ENCODE measurements at regions not wholly inside any gene's neighbourhood (a gene's known extent, or its start where the extent isn't known, plus 50 kb on each side); places are given as distances from the start of the nearest gene placed in this dataset.
"Not testable (repeated sequence)": the region's sequence is repeated elsewhere in the genome, so short reads cannot be mapped to it uniquely, and the experiment has no call there.

- no peak overlapping the region for H3K27ac ChIP-seq (ENCODE audit: low read depth in 2 of 2, low read length in 2 of 2)
- H3K9me3 ChIP-seq (ENCODE audit: control insufficient read depth in 2 of 2, low read length in 2 of 2) = no peaks in the 10 kb centered on the region
- H3K4me3 ChIP-seq (ENCODE audit: low read length in 2 of 2) = no peak overlapping the region
- H3K36me3 ChIP-seq (ENCODE audit: control insufficient read depth in 2 of 2, insufficient read depth in 2 of 2, low read length in 2 of 2) = no peaks in the 10 kb centered on the region
- H3K4me1 ChIP-seq (ENCODE audit: control insufficient read depth in 2 of 2, insufficient read depth in 2 of 2, low read length in 2 of 2) = no peaks in the 10 kb centered on the region
- no peak overlapping the region for H3K9ac ChIP-seq (ENCODE audit: low read depth in 1 of 2, low read length in 2 of 2)
- H3K27me3 ChIP-seq (ENCODE audit: control insufficient read depth in 2 of 2, insufficient read depth in 2 of 2, low read length in 2 of 2) = no peaks in the 10 kb centered on the region
Observed at GRCh38 chr5:19261879-19262278, 726.1 kb downstream of the CDH18 start.

GRCh38 chr5:19264821-19265220, 723.2 kb downstream of the CDH18 start:
- Histone ChIP-seq H3K4me1 (ENCODE audit: control insufficient read depth in 2 of 2, insufficient read depth in 2 of 2, low read length in 2 of 2) (no peaks in the 10 kb centered on the region), H3K36me3 (ENCODE audit: control insufficient read depth in 2 of 2, insufficient read depth in 2 of 2, low read length in 2 of 2) (no peaks in the 10 kb centered on the region), H3K27ac (ENCODE audit: low read depth in 2 of 2, low read length in 2 of 2) (no peak overlapping the region), H3K9me3 (ENCODE audit: control insufficient read depth in 2 of 2, low read length in 2 of 2) (no peaks in the 10 kb centered on the region), H3K9ac (ENCODE audit: low read depth in 1 of 2, low read length in 2 of 2) (no peak overlapping the region), H3K4me3 (ENCODE audit: low read length in 2 of 2) (no peak overlapping the region), H3K27me3 (ENCODE audit: control insufficient read depth in 2 of 2, insufficient read depth in 2 of 2, low read length in 2 of 2) (no peaks in the 10 kb centered on the region)

GRCh38 chr5:19266791-19267190, 721.2 kb downstream of the CDH18 start:
- Histone ChIP-seq H3K4me3 (ENCODE audit: low read length in 2 of 2) (no peak overlapping the region), H3K4me1 (ENCODE audit: control insufficient read depth in 2 of 2, insufficient read depth in 2 of 2, low read length in 2 of 2) (no peaks in the 10 kb centered on the region), H3K27me3 (ENCODE audit: control insufficient read depth in 2 of 2, insufficient read depth in 2 of 2, low read length in 2 of 2) (no peaks in the 10 kb centered on the region), H3K9ac (ENCODE audit: low read depth in 1 of 2, low read length in 2 of 2) (no peak overlapping the region), H3K27ac (ENCODE audit: low read depth in 2 of 2, low read length in 2 of 2) (no peak overlapping the region), H3K9me3 (ENCODE audit: control insufficient read depth in 2 of 2, low read length in 2 of 2) (peaks cover 0 to 2% of the 10 kb centered on the region in 2 donors), H3K36me3 (ENCODE audit: control insufficient read depth in 2 of 2, insufficient read depth in 2 of 2, low read length in 2 of 2) (no peaks in the 10 kb centered on the region)

GRCh38 chr5:19270153-19270552, 717.8 kb downstream of the CDH18 start:
- Histone ChIP-seq H3K27me3 (ENCODE audit: control insufficient read depth in 2 of 2, insufficient read depth in 2 of 2, low read length in 2 of 2) (no peaks in the 10 kb centered on the region), H3K36me3 (ENCODE audit: control insufficient read depth in 2 of 2, insufficient read depth in 2 of 2, low read length in 2 of 2) (no peaks in the 10 kb centered on the region), H3K9ac (ENCODE audit: low read depth in 1 of 2, low read length in 2 of 2) (no peak overlapping the region)

GRCh38 chr5:19274578-19274977, 713.4 kb downstream of the CDH18 start:
- no peak overlapping the region for H3K4me3 ChIP-seq (ENCODE audit: low read length in 2 of 2)
- no peaks in the 10 kb centered on the region for H3K27me3 ChIP-seq (ENCODE audit: control insufficient read depth in 2 of 2, insufficient read depth in 2 of 2, low read length in 2 of 2)
- H3K9me3 ChIP-seq (ENCODE audit: control insufficient read depth in 2 of 2, low read length in 2 of 2) = peaks cover 0 to 2% of the 10 kb centered on the region in 2 donors
- H3K9ac ChIP-seq (ENCODE audit: low read depth in 1 of 2, low read length in 2 of 2) = no peak overlapping the region
- H3K4me1 ChIP-seq (ENCODE audit: control insufficient read depth in 2 of 2, insufficient read depth in 2 of 2, low read length in 2 of 2) = no peaks in the 10 kb centered on the region
- H3K27ac ChIP-seq (ENCODE audit: low read depth in 2 of 2, low read length in 2 of 2) = no peak overlapping the region
- no peaks in the 10 kb centered on the region for H3K36me3 ChIP-seq (ENCODE audit: control insufficient read depth in 2 of 2, insufficient read depth in 2 of 2, low read length in 2 of 2)

More at GRCh38 chr5:19270153-19270552, 717.8 kb downstream of the CDH18 start:
- no peak overlapping the region for H3K4me3 ChIP-seq (ENCODE audit: low read length in 2 of 2)
- peaks cover 0 to 2% of the 10 kb centered on the region in 2 donors for H3K9me3 ChIP-seq (ENCODE audit: control insufficient read depth in 2 of 2, low read length in 2 of 2)
- H3K4me1 ChIP-seq (ENCODE audit: control insufficient read depth in 2 of 2, insufficient read depth in 2 of 2, low read length in 2 of 2) = no peaks in the 10 kb centered on the region
- H3K27ac ChIP-seq (ENCODE audit: low read depth in 2 of 2, low read length in 2 of 2) = no peak overlapping the region

GRCh38 chr5:19285286-19285685, 702.7 kb downstream of the CDH18 start:
- Histone ChIP-seq H3K4me3 (ENCODE audit: low read length in 2 of 2) (no peak overlapping the region), H3K4me1 (ENCODE audit: control insufficient read depth in 2 of 2, insufficient read depth in 2 of 2, low read length in 2 of 2) (no peaks in the 10 kb centered on the region), H3K27me3 (ENCODE audit: control insufficient read depth in 2 of 2, insufficient read depth in 2 of 2, low read length in 2 of 2) (no peaks in the 10 kb centered on the region), H3K27ac (ENCODE audit: low read depth in 2 of 2, low read length in 2 of 2) (no peak overlapping the region), H3K9ac (ENCODE audit: low read depth in 1 of 2, low read length in 2 of 2) (no peak overlapping the region), H3K36me3 (ENCODE audit: control insufficient read depth in 2 of 2, insufficient read depth in 2 of 2, low read length in 2 of 2) (no peaks in the 10 kb centered on the region), H3K9me3 (ENCODE audit: control insufficient read depth in 2 of 2, low read length in 2 of 2) (peaks cover under 1 to 3% of the 10 kb centered on the region in 2 donors)

GRCh38 chr5:19287548-19288277, 700.3 kb downstream of the CDH18 start:
- H3K27me3 ChIP-seq (ENCODE audit: control insufficient read depth in 2 of 2, insufficient read depth in 2 of 2, low read length in 2 of 2); H3K27ac ChIP-seq (ENCODE audit: low read depth in 2 of 2, low read length in 2 of 2); H3K9ac ChIP-seq (ENCODE audit: low read depth in 1 of 2, low read length in 2 of 2); H3K4me3 ChIP-seq (ENCODE audit: low read length in 2 of 2); H3K9me3 ChIP-seq (ENCODE audit: control insufficient read depth in 2 of 2, low read length in 2 of 2); H3K4me1 ChIP-seq (ENCODE audit: control insufficient read depth in 2 of 2, insufficient read depth in 2 of 2, low read length in 2 of 2); H3K36me3 ChIP-seq (ENCODE audit: control insufficient read depth in 2 of 2, insufficient read depth in 2 of 2, low read length in 2 of 2): not testable (repeated sequence)

DNA sequence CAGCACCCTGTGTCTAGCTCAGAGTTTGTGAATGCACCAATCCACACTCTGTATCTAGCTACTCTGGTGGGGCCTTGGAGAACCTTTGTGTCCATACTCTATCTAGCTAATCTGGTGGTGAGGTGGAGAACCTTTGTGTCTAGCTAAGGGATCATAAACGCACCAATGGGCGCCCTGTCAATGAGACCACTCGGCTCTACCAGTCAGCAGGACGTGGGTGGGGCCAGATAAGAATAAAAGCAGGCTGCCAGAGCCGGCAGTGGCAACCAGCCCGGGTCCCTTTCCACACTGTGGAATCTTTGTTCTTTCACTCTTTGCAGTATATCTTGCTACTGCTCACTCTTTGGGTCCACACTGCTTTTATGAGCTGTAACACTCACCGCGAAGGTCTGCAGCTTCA, 699.7 kb downstream of the CDH18 start:
- H3K27ac ChIP-seq (ENCODE audit: low read depth in 2 of 2, low read length in 2 of 2); H3K4me1 ChIP-seq (ENCODE audit: control insufficient read depth in 2 of 2, insufficient read depth in 2 of 2, low read length in 2 of 2); H3K27me3 ChIP-seq (ENCODE audit: control insufficient read depth in 2 of 2, insufficient read depth in 2 of 2, low read length in 2 of 2): not testable (repeated sequence)

DNA sequence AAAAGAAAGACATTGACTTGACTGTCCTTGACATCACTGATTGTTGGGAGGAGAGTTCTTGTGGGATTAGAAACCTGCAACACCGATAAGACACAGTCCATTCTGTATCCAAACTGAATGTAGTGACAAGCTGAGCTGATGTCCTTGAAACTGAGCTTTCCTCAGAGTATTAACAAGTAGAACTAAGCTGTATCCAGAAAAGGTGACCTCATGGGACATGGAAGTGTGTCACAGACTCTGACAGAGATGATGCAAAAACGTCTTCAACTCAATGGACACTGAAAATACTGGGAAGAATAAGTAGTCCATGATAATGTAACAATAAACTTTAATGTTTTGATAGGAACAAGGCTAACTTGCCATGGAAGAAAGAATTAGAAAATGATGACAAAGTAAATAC, 690.1 kb downstream of the CDH18 start:
- no peak overlapping the region for H3K4me3 ChIP-seq (ENCODE audit: low read length in 2 of 2)
- no peaks in the 10 kb centered on the region for H3K4me1 ChIP-seq (ENCODE audit: control insufficient read depth in 2 of 2, insufficient read depth in 2 of 2, low read length in 2 of 2)
- no peak overlapping the region for H3K27ac ChIP-seq (ENCODE audit: low read depth in 2 of 2, low read length in 2 of 2)
- H3K27me3 ChIP-seq (ENCODE audit: control insufficient read depth in 2 of 2, insufficient read depth in 2 of 2, low read length in 2 of 2) = no peaks in the 10 kb centered on the region
- no peaks in the 10 kb centered on the region for H3K9me3 ChIP-seq (ENCODE audit: control insufficient read depth in 2 of 2, low read length in 2 of 2)
- no peak overlapping the region for H3K9ac ChIP-seq (ENCODE audit: low read depth in 1 of 2, low read length in 2 of 2)
- no peaks in the 10 kb centered on the region for H3K36me3 ChIP-seq (ENCODE audit: control insufficient read depth in 2 of 2, insufficient read depth in 2 of 2, low read length in 2 of 2)

More for the DNA sequence above, 699.7 kb downstream of the CDH18 start:
- not testable (repeated sequence) for H3K4me3 ChIP-seq (ENCODE audit: low read length in 2 of 2); H3K9ac ChIP-seq (ENCODE audit: low read depth in 1 of 2, low read length in 2 of 2); H3K9me3 ChIP-seq (ENCODE audit: control insufficient read depth in 2 of 2, low read length in 2 of 2); H3K36me3 ChIP-seq (ENCODE audit: control insufficient read depth in 2 of 2, insufficient read depth in 2 of 2, low read length in 2 of 2)

- H3K9ac ChIP-seq (ENCODE audit: low read depth in 1 of 2, low read length in 2 of 2) = no peak overlapping the region
- no peak overlapping the region for H3K4me3 ChIP-seq (ENCODE audit: low read length in 2 of 2)
- H3K27ac ChIP-seq (ENCODE audit: low read depth in 2 of 2, low read length in 2 of 2) = no peak overlapping the region
- no peaks in the 10 kb centered on the region for H3K36me3 ChIP-seq (ENCODE audit: control insufficient read depth in 2 of 2, insufficient read depth in 2 of 2, low read length in 2 of 2)
- no peaks in the 10 kb centered on the region for H3K9me3 ChIP-seq (ENCODE audit: control insufficient read depth in 2 of 2, low read length in 2 of 2)
- no peaks in the 10 kb centered on the region for H3K27me3 ChIP-seq (ENCODE audit: control insufficient read depth in 2 of 2, insufficient read depth in 2 of 2, low read length in 2 of 2)
- no peaks in the 10 kb centered on the region for H3K4me1 ChIP-seq (ENCODE audit: control insufficient read depth in 2 of 2, insufficient read depth in 2 of 2, low read length in 2 of 2)
Observed at GRCh38 chr5:19301271-19301670, 686.7 kb downstream of the CDH18 start.
